ENCODE measurements at regions not wholly inside any gene's neighbourhood (a gene's known extent, or its start where the extent isn't known, plus 50 kb on each side); places are given as distances from the start of the nearest gene placed in this dataset.

DNA sequence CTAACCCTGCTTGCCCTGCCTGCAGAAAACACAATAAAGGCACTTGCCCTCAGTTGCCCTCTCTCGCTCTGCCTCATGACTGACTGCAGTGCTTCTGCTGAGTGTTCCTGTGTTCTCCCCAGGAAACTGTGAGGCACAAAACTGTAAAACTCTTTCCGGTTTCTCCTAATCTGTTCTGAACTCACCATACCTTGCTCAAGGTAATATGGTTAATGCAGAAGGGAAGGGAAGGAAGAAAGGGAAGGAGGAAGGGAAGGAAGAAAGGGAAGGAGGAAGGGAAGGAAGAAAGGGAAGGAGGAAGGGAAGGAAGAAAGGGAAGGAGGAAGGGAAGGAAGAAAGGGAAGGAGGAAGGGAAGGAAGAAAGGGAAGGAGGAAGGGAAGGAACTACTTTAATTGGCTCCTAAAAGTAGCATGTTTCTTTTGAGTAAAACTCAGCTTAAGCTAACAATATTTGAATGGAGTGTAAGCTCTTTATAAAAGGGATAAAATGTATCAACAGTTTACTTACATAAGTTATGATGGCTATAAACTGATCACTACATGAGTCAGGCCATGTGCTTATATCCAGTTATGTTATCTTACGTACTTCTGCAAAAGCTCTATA, 334.0 kb upstream of the CLEC14A start:
- TF ChIP-seq EP300 (IDR thresholded peaks at IDR 0.05; ENCODE audit: borderline replicate concordance in 1 of 2, low read depth in 2 of 2, low read length in 2 of 2) (no peak), POLR2A (IDR thresholded peaks at IDR 0.05; ENCODE audit: control extremely low read depth in 1 of 2, low read depth in 2 of 2, low read length in 2 of 2) (no peak), SP2 (IDR thresholded peaks at IDR 0.05; ENCODE audit: low read length) (no peak), BACH1 (IDR thresholded peaks at IDR 0.05; ENCODE audit: low read length) (no peak), EZH2 (IDR thresholded peaks at IDR 0.05; ENCODE audit: low read depth, low read length, severe bottlenecking) (no peak)
- TF ChIP-seq, protein P1, sequence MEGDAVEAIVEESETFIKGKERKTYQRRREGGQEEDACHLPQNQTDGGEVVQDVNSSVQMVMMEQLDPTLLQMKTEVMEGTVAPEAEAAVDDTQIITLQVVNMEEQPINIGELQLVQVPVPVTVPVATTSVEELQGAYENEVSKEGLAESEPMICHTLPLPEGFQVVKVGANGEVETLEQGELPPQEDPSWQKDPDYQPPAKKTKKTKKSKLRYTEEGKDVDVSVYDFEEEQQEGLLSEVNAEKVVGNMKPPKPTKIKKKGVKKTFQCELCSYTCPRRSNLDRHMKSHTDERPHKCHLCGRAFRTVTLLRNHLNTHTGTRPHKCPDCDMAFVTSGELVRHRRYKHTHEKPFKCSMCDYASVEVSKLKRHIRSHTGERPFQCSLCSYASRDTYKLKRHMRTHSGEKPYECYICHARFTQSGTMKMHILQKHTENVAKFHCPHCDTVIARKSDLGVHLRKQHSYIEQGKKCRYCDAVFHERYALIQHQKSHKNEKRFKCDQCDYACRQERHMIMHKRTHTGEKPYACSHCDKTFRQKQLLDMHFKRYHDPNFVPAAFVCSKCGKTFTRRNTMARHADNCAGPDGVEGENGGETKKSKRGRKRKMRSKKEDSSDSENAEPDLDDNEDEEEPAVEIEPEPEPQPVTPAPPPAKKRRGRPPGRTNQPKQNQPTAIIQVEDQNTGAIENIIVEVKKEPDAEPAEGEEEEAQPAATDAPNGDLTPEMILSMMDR (IDR thresholded peaks at IDR 0.05; ENCODE audit: control extremely low read depth in 1 of 3, insufficient read depth in 1 of 3, low read depth in 1 of 3, low read length in 3 of 3) = no peak

Measured in H1 (cell line).